ENCODE measurements at regions not wholly inside any gene's neighbourhood (a gene's known extent, or its start where the extent isn't known, plus 50 kb on each side); places are given as distances from the start of the nearest gene placed in this dataset.
"Not testable (repeated sequence)": the region's sequence is repeated elsewhere in the genome, so short reads cannot be mapped to it uniquely, and the experiment has no call there.

DNA sequence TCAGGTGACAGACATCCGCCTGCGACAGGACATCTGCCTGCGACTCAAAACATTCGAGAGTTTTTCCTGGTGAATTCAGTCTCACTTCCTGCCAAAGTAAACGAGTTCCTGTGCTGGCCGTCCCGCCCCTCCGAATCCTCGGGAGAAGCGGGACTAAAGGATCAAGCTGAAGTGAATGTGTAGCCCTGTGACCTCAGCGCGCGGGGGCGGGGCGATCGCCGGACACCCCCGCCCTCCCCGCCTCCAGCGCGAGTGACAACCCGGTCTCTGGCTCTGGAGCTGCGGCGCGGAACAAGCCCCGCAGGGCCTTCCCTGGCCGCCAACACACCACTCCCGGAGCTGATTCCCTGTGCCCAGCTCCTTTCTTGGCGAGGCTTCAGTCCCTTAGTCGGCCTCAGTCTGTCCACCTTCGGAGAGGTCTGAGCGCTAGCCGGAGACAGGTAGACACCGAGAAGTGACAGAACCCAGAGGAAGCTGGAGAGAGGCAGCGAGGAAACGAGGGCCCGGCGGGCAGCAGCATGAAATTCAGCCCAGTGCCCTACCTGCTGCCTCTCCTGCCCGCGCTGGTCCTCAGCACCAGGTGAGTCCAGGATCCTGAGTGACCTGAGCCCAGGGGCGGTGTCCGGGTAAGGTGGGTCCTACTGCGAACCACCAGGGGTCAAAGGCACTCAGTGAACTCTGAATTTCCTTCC, 766.4 kb upstream of the LUZP2 start:
- in situ Hi-C loops (cut with HindIII; ENCODE audit: low pct_ligation_motif_present, low pct_unique_long_range_greater_than_20kb, low sequenced_read_pairs): no loop called here
- DNase-seq: no peak

DNA sequence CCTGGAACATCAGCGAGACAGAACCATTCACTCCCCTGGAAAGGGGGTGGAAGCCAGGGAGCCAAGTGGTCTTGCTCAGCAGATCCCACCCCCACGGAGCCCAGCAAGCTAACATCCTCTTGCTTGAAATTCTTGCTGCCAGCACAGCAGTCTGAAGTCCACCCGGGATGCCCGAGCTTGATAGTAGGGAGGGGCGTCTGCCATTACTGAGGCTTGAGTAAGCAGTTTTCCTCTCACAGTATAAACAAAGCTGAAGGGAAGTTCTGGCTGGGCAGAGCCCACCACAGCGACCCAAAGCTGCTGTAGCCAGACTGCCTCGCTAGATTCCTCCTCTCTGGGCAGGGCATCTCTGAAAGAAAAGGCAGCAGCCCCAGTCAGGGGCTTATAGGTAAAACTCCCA, 764.8 kb upstream of the LUZP2 start:
- in situ Hi-C loops (cut with HindIII; ENCODE audit: low pct_ligation_motif_present, low pct_unique_long_range_greater_than_20kb, low sequenced_read_pairs): no loop called here
- DNase-seq: no peak

DNA sequence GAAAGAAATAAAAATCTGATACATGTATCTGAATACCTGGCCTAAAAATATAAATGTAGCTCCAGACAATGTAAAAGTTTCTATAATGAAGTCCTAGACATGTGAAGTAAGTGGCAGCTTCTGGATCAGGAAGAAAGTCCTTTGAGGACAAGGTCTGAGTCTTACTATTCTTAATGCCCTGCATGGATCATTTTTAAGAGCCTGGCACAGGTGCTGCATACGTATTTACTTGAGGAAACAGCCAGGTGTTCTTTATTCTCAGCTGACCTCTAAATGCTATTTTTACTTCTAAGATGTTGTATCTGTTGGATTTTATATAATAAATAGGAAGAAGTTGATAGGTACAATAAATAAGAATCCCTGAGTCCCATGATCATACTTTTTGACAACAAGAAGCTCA, 750.0 kb upstream of the LUZP2 start:
- DNase-seq: no peak
- in situ Hi-C loops (cut with HindIII; ENCODE audit: low pct_ligation_motif_present, low pct_unique_long_range_greater_than_20kb, low sequenced_read_pairs): no loop called here

DNA sequence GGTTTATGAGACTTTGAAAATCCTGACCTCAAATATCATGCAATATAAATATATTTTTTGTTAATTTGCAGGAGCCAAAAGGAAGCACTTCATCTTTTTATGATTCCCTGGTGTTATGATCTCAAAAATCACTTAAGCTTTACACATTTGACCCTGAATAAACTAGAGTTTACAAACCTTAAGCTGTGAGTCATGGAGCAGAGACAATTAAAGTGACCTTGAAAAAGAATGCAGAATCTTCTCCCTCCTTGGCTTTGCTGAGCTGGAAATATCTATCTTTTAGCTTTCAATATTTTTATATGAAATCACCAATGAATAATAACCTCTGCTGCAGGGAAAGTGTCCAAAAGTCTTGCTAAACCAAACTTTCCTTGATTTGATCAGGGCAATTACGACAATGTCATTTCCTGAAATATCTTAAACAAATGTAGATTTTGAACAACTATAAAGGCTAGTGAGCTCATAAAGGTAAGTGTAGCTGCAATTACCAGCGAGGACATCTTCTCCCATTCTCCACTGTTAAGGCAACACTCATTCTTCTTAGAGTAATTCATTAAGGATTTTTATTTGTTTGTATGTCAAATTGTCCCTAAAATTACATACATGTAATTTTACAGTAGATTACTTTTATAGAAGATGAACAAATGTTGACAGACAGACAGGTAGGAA, 747.0 kb upstream of the LUZP2 start:
- DNase-seq: no peak
- in situ Hi-C loops (cut with HindIII; ENCODE audit: low pct_ligation_motif_present, low pct_unique_long_range_greater_than_20kb, low sequenced_read_pairs): no loop called here

DNA sequence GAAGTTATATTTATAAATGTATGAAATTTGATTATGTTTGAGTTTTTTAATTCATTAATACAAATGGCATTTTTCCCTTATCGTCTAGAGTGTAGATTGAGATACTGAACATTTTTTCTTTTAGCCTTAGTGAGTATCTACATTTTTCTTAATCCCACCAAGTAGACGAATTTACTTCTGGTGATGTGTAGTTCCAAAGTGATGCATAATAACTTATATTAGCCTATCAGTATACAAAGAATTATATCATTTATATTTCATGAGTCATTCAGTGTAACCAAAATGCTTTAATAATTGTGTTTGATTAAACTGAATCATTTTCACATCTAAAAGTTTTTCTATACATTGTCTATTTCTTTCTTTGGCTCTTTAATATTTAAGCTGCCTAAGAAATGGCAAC, 745.6 kb upstream of the LUZP2 start:
- in situ Hi-C loops (cut with HindIII; ENCODE audit: low pct_ligation_motif_present, low pct_unique_long_range_greater_than_20kb, low sequenced_read_pairs): no loop called here
- DNase-seq: no peak

DNA sequence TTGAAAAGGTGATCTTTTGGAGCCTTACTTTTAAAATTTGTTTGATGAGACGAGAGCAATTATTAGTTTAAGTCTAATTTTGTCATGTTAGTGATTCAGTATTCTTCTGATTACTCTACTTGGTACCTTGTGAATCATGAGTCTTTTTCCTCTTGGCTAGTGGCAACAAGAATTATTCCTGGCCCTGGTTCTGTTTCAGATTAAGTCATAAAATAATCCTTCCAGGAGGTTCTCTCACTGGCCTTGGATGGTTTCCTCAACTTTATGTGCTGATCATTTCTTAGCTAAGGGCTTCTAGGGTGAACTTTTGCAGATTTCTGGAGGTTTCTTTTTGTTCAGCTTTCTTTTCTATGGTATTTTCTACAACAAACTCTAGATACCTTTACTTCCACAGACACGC, 741.8 kb upstream of the LUZP2 start:
- in situ Hi-C loops (cut with HindIII; ENCODE audit: low pct_ligation_motif_present, low pct_unique_long_range_greater_than_20kb, low sequenced_read_pairs): no loop called here
- no peak for DNase-seq

DNA sequence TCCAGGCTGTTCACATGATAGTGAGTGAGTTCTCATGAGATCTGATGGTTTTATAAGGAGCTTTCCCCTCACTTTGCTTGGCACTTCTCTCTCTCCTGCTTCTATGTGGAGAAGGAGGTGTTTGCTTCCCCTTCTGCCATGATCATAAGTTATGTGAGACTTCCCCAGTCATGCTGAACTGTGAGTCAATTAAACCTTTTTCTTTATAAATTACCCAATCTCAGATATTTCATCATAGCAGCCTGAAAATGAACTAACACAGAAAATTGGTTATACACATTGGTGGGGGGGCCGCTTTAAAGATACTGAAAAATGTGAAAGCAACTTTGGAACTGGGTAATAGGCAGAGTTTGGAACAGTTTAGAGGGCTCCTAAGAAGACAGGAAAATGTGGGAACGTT, 741.1 kb upstream of the LUZP2 start:
- in situ Hi-C loops (cut with HindIII; ENCODE audit: low pct_ligation_motif_present, low pct_unique_long_range_greater_than_20kb, low sequenced_read_pairs): no loop called here
- DNase-seq: no peak

DNA sequence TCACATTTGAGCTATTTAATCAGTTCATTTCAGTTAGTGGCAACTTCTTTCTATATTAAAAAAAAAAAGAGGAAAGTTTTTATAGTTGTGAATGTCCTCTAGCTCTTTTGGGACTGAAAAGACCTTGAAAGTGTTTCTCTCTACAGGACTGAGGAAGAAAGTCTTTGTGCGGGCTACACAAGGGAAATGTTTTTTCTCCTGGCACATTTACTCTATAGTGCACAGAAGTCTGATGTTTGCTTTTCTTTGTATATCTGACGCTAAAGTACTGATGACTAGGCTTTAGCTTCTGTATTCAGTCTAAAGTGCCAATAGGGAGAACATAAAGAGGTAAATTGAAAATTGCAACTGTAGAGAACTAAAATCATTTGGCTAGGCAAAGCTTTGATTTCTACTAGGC, 737.4 kb upstream of the LUZP2 start:
- in situ Hi-C loops (cut with HindIII; ENCODE audit: low pct_ligation_motif_present, low pct_unique_long_range_greater_than_20kb, low sequenced_read_pairs): no loop called here
- no peak for DNase-seq

DNA sequence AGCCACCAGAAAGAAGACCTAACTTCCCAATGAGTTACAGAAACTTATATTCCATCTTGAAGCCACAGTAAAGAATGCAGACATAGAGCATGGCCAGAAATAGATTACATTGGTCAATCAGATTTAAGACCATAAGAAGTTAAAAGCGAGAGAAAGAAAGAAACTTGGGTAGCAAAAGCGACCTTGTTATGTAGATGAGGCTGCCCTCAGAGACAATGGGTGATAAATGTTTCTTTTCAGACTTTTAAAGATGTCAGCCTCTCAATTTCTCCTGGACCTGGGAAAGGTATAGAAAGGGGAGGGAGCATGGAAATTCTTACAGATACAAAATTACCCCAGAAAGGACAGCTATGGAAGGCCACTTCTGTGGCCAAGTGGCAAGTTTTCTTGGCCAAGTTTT, 732.6 kb upstream of the LUZP2 start:
- in situ Hi-C loops (cut with HindIII; ENCODE audit: low pct_ligation_motif_present, low pct_unique_long_range_greater_than_20kb, low sequenced_read_pairs): no loop called here
- DNase-seq: no peak

DNA sequence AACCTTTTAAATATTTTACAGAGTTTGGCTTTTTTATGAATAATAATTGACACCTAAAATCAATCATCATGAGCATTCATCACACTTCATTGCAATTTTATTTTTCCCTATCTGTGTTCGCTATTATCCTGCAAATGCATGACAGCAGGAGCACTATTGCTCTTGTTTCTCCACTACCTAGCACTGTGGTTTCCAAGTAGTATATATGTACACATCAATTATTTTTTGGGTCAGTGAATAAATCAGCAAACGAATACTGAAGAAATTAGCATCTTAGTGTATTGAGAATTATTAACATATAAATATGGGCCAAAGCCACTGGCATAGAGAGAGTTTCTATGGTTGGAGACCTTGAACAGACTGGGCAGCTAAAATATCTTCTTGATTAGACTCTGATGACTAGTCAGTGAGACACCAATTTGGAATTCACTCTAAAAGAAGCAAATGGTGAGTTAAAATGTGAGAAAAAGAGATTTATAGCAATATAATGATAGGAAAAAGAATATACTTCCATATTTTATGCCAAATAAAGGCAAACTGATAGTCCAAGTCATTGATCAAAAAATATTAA, 731.1 kb upstream of the LUZP2 start:
- no peak for DNase-seq
- in situ Hi-C loops (cut with HindIII; ENCODE audit: low pct_ligation_motif_present, low pct_unique_long_range_greater_than_20kb, low sequenced_read_pairs): no loop called here

DNA sequence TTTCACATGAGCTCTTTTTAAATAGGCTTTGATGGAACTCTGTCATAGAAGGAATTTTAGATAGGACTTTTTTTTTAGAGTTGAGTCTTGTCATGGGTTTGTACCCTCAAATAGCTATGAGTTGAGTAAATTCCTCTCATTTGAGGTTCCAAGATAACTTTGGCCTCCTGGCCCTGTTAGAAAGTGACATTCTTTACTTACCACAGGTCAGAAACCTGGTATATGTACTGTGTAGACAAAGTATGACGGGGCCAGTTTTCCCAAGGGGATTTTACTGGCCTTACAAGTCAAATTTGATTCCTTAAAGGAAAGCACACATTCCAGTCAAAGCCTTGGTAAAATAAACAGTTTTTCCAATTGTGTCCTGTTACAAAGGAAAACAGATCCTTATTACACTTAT, 729.3 kb upstream of the LUZP2 start:
- in situ Hi-C loops (cut with HindIII; ENCODE audit: low pct_ligation_motif_present, low pct_unique_long_range_greater_than_20kb, low sequenced_read_pairs): no loop called here
- DNase-seq: no peak

DNA sequence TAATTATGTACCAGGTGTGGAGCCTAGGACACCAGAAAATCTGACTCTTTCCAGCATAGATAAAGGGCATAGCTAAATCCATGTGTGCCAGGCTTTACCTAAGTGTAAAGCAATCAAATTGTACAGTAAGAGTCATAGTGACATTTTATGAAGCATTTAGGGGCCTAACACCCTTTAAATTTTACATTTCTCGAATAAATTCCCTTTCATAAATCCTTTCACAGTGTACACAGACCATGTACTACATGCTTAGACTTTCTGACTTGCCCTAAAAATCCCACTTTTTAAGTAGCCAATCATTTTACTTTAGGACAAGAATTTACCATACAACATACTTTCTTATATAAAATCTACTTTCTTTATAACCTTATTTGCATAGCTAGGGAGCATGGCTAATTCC, 727.6 kb upstream of the LUZP2 start:
- in situ Hi-C loops (cut with HindIII; ENCODE audit: low pct_ligation_motif_present, low pct_unique_long_range_greater_than_20kb, low sequenced_read_pairs): no loop called here
- no peak for DNase-seq

DNA sequence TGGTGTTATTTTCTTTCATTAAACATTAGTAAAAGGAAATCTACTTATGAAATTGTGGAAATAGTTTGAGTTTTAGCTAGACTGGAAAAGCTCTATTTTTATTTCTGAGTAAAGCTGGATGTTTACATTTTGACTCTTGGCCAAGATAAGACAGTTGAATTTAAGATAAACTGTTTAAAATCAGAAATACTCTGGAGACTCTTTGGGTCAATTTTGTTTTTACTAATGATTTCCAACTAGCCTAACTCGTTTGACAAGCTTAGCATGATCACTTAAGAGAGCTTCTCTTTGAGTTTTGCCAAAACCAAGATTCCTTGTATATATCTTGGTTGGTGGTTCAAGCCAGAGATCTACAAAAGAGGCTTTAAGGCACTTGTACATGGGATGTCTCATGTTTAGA, 724.8 kb upstream of the LUZP2 start:
- DNase-seq: no peak
- in situ Hi-C loops (cut with HindIII; ENCODE audit: low pct_ligation_motif_present, low pct_unique_long_range_greater_than_20kb, low sequenced_read_pairs): no loop called here

DNA sequence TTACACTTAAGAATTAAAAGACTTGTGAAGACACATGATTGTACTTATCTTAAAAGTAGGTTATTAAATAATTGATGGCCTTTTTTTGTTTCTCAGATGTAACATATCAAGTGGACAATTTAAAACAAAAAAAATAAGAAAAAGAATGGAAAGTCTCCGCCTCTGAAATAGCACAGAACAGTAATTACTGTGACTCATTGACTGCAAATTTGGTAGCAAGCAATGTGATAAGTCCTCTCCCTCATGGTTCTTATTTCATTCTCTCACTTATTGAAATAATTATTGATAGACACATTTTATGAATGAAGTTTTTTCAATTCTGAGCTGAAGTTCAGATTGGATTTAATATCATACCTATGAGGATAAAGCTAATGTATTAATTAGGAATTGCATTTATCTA, 717.9 kb upstream of the LUZP2 start:
- DNase-seq: no peak
- in situ Hi-C loops (cut with HindIII; ENCODE audit: low pct_ligation_motif_present, low pct_unique_long_range_greater_than_20kb, low sequenced_read_pairs): no loop called here

DNA sequence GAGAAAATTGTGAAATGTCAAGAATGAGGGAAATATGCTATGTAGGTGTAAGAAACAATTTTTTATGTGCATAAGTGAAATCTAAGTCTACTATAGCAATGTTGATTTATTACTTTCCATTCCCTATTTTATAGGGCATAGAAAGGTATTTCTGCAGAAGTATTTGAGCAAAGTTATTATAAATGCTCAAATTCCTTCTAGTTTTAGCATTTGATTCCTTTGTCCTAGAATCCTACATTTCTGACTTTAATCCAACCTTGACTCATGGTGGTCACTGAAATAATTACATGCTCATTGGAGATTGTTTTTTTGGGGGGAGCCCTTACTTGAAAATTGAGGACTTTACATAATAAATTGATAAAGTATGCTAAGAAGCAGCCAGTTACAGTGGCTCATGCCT, 716.6 kb upstream of the LUZP2 start:
- no peak for DNase-seq
- in situ Hi-C loops (cut with HindIII; ENCODE audit: low pct_ligation_motif_present, low pct_unique_long_range_greater_than_20kb, low sequenced_read_pairs): no loop called here

DNA sequence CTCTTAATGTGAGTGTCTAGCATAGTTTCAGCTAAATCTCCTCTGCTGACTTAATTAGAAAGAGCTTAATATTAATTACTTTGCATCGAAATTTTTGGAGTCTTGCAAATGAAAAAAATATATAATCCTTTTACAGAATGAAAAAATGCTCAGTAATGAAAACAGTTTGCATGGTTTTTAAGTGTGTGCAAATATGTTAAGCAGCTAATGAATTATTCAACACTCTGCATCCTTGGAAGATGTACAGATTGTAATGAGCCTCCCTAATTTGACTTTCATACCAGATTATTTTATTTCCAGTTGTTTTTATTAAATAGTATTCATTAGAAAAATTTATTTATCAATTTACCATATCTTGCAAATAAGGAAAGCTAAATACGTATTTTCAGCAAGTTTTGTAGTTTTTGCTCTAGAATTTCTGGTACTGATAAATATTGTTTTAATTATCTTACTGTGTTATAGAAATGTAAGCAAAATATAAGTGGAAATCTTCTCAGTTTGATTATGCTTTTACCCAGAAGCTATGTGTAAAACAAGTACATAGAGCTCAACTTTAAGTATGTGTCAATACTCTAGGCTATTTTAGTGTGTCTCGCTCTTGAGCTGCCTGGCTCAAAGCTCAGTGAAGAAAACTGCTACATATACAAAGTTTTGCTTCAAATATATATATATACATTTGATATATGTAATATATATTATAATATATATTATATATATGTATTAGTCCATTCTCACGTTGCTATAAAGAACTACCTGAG, 714.9 kb upstream of the LUZP2 start:
- no peak for DNase-seq
- in situ Hi-C loops (cut with HindIII; ENCODE audit: low pct_ligation_motif_present, low pct_unique_long_range_greater_than_20kb, low sequenced_read_pairs): no loop called here

DNA sequence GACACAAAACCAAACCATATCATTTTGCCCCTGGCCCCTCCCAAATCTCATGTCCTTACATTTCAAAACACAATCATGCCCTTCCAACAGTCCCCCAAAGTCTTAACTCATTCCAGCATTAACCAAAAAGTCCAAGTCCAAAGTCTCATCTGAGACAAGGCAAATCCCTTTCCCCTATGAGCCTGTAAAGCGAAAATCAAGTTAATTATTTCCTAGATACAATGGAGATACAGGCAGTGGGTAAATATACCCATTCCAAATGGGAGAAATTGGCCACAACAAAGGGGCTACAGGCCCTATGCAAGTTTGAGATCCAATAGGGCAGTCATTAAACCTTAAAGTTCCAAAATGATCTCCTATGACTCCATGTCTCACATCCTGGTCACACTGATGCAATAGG, 709.9 kb upstream of the LUZP2 start:
- DNase-seq; in situ Hi-C loops (cut with HindIII; ENCODE audit: low pct_ligation_motif_present, low pct_unique_long_range_greater_than_20kb, low sequenced_read_pairs): not testable (repeated sequence)

DNA sequence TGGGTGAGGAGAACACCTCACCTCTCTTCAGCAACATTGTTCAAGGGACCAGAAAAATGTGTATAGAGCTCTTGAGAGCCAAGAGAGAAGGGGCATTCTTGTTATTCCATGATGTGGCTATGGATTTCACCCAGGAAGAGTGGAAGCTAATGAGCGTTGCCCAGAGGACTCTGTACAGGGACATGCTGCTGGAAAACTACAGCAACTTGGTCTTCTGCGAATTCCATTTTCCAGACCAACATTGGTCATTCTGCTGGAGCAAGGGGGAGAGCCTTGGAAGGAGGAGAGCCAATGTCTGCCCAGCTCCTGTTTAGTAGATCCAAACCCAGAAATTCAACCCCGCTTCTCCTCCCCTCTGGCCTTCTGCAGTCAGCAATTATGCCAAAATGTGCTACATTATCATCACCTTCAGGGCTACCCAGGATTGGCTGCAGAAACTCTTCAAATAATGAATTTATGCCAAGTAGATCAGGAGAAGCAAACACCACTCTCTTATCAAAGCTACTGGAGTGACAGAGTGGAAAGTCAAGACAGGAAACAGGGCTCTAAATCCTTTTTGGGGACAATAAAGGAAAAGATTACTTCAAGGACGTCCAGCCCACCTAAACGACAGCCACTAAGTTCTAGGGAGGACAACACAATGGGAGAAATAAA, 707.5 kb upstream of the LUZP2 start:
- in situ Hi-C loops (cut with HindIII; ENCODE audit: low pct_ligation_motif_present, low pct_unique_long_range_greater_than_20kb, low sequenced_read_pairs): no loop called here
- DNase-seq: no peak

DNA sequence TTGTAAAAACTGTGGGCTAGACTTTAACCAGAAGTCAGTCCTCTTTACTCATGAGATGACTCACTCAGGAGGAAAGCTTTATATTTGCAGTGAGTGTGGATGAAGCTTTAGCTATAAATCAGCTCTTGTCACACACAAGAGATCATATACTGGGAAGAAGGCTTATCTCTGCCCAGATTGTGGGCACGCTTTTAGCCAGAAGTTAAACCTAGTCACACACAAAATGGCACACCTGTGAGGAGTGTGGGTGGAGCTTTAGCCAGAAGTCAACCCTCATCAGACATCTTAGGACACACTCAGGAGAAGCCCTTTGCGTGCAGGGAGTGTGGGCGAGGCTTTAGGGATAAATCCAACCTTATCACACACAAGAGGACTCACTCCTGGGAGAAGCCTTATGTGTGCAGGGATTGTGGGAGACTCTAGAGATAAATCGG, 706.9 kb upstream of the LUZP2 start:
- no peak for DNase-seq
- in situ Hi-C loops (cut with HindIII; ENCODE audit: low pct_ligation_motif_present, low pct_unique_long_range_greater_than_20kb, low sequenced_read_pairs): no loop called here

Data from ACHN (cell line).